GM21360 (cell line): ENCODE measurements at regions not wholly inside any gene's neighbourhood (a gene's known extent, or its start where the extent isn't known, plus 50 kb on each side); places are given as distances from the start of the nearest gene placed in this dataset.
A peak's percentile ranks its signal among the peaks of the same experiment; 100 is the strongest.
"Not testable (repeated sequence)": the region's sequence is repeated elsewhere in the genome, so short reads cannot be mapped to it uniquely, and the experiment has no call there.

ENCODE experiments used
- ATAC-seq: cut with Tn5 transposase; IDR thresholded peaks from one replicate; pipeline ENCODE4 v1.9.1; 2021; ENCODE audit warnings: mild to moderate bottlenecking, moderate library complexity; ENCODE audit not compliant: unreplicated experiment

GRCh38 chr6:168915242-168915641 is 338.4 kb downstream of the THBS2 start:
- no peak for ATAC-seq

DNA sequence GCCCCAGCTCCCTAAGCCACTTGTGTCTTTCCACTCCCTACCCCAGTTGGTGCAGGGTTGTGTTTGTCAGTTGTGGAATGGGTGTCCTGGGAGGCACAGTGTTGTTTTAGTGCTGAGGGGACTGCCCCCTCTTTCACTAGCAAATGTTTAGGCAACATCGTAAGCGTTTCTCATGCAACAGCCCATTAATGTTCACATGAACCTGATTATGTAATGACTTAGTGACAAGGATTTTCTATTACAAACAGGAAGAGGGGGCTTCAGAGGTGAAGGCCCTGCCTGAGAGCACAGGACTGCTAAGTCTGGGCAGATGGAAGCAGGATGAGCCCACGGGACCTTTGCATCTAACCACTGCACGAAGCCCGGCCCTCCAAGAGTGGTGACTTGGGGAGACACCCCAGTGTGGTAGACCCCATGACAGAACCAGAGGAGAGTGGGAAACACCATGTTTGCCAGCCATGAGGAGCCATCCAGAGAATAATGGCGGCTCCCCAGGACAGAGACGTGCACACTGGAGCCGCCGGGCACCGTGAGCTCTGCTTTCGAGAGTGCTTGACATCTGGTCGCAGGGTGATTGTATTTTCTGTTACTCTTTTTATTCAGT is 339.7 kb downstream of the THBS2 start:
- no peak for ATAC-seq

- ATAC-seq: not testable (repeated sequence)
Observed at GRCh38 chr6:168913231-168913865, 340.3 kb downstream of the THBS2 start.

GRCh38 chr6:168909288-168909687 is 344.4 kb downstream of the THBS2 start:
- no peak for ATAC-seq

DNA sequence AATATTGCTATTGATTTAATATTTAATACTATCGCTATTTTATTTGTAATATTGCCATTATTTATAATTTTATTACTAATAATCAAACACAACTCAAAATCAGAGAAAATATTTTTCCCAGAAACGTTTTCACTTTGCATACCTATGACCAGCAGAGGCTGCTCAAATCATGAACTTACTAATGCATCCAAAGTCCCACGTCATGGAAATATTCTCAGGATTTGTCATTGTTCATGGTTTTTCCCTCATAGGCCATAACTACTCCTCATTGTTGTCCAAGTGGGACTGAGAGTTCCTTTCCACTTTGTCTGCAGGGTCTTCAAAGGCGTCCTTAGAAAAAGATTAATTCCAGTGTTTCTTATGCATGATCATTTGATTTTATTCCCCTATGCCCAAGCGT is 344.8 kb downstream of the THBS2 start:
- ATAC-seq: no peak

DNA sequence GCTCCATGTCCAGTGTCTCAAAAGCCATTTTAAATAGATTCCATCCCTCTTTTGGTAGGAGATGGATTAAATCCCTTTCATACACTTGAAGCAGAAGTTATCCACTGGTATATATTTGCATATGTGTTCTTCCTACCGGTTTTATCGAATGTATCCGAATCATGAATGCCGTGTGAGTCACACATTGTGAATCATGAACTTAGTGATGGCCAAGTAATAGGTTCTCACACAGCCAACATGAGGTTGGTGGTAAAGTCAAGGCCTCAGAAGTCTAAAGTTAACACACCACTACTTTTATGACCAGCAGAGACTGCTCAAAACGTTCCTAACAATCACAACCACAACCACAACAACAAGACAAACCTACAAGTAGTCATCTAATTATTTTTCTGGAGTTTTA is 345.5 kb downstream of the THBS2 start:
- no peak for ATAC-seq

DNA sequence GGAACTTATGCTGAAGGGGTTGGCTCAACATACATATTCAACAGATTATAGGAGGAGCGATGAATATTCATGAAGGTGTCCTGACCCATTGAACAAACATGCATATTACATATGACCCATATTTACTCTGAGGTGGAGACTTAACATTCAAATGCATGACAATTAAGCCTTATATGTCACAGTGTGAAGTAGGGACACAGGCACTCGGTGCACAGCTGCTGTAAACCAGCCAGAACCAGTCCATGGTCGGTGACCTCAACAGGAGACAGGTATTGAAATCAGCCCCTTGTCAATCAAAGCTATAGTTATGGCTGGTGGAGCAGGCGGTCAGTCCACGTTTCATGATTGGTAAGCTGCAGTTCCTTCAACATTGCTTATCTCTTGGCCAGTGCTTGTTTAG is 347.3 kb downstream of the THBS2 start:
- ATAC-seq: no peak

GRCh38 chr6:168905451-168906090 is 348.1 kb downstream of the THBS2 start:
- ATAC-seq: no peak

DNA sequence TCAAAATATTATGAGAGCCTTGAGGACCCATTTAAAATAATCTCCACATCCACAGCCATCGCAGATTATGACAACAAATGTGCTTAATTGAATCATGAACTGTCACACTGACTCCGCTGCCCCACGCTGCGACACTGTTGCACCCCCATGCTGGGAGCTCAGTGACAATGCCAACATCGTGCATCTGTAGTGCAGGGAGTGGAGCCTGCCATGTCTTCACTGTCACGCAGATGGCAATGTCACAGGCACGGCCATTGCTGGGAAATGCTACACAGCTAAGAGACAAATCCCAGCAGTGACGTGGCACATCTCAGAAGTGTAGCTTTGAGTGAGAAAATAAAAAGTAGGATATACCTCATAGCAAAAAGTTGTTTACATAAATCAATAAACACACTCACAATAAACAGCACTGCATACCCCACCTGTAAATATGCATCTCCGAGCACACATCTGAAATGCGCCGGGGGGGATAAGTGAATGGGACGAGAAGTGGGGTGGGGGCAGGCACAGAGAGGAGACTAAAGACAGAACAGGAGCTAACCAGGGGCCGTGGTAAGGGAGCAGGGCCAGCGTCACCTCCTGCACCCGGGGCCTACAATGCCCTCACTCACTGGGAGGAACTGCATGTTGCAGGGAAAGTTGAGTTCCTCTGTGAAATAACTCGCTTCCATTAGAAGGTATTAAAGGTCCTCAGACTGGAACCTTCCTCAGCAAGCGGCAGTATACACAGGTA is 349.9 kb downstream of the THBS2 start:
- ATAC-seq: no peak

GRCh38 chr6:168902075-168902474 is 351.6 kb downstream of the THBS2 start:
- ATAC-seq: no peak

GRCh38 chr6:168901076-168901475 is 352.6 kb downstream of the THBS2 start:
- ATAC-seq: no peak

DNA sequence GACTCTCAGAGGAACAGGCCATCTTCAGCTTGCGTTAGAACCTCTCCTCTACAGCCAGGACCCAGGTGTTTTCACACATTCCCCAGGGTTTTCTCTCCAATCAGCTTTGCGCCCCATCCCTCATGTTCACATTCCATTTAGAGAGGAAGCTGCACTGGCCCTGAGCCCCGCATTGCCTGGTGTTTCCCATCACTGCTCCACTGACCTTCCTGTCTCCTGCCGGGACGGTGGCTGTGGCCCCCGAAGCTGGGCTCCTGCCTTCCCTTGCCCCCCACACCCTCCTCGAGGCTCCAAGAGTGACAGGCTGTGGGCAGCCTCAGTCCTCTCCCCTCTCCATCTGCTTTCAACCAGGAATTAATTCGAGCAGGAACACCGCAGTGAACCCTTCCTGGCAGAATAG is 357.3 kb downstream of the THBS2 start:
- ATAC-seq: no peak

- ATAC-seq: peak; percentile 95
Observed at GRCh38 chr6:168895102-168895812, 358.4 kb downstream of the THBS2 start.

DNA sequence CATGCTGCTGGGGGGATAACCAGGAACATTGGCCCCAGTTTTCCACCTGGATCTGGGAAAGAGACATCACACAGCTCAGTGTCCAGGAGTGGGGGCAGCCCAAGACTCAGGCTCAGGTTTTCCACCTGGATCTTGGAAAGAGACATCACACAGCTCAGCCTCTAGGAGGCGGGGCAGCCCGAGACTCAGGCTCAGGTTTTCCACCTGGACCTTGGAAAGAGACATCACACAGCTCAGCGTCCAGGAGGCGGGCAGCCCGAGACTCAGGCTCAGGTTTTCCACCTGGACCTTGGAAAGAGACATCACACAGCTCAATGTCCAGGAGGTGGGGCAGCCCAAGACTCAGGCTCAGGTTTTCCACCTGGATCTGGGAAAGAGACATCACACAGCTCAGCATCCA is 361.6 kb downstream of the THBS2 start:
- no peak for ATAC-seq

GRCh38 chr6:168890981-168891365 is 362.7 kb downstream of the THBS2 start:
- no peak for ATAC-seq

GRCh38 chr6:168890306-168890980 is 363.2 kb downstream of the THBS2 start:
- no peak for ATAC-seq

- no peak for ATAC-seq
Observed at GRCh38 chr6:168888786-168889345, 364.8 kb downstream of the THBS2 start.

- ATAC-seq: no peak
Observed at GRCh38 chr6:168888102-168888501, 365.5 kb downstream of the THBS2 start.

DNA sequence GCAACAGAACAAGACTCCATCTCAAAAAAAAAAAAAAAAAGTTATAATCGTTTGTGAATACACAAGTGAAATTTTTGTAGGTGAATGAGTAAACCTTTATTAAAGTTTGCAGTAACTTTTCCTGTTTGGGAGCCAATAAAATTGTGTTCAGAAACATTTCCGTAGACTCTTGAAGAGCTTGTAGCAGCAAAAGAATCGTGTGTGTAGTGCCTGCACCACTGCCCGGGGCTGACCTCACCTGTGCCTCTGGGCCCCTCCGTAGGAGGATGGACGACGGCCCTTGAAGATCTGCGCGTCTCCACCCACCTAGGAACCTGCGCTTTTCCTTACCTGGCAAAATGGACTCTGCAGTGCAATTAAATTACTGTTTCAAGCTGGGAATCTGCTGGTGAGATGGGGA is 366.0 kb downstream of the THBS2 start:
- no peak for ATAC-seq

DNA sequence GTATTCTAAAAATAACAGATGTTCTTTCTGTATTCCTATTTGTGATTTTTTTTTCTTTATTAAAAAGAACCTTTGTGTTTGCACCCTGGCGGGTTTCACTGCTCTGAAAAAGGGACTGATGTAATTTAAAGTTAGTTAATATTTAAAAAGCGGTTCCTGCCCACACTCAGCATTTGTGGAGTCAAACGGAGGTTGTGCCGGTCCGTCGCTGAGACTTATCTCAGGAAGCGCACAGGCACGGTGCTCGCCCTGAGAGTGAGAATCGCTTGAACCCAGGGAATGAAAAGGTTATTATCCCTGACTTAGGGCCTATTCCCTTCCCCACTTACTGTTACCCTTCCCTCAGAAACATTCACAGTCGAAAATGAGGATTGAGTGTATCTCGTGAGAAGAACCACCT is 366.7 kb downstream of the THBS2 start:
- no peak for ATAC-seq
